DOHH2 (cell line): ENCODE measurements at regions not wholly inside any gene's neighbourhood (a gene's known extent, or its start where the extent isn't known, plus 50 kb on each side); places are given as distances from the start of the nearest gene placed in this dataset.

Source experiments
- H3F3A ChIP-seq: fragments of 200-600 bp; sonication (generic), shearing (Covaris generic); 2 replicates; pipeline ENCODE4 v1.6.0; 2016; ENCODE audit warnings: antibody characterized with exemption, mild to moderate bottlenecking; ENCODE audit not compliant: control insufficient read depth, insufficient read depth
- H3K27ac ChIP-seq: fragments of 200-600 bp; sonication (generic); 2 replicates; pipeline ENCODE4 v1.5.1; 2014; ENCODE audit warnings: low read depth, mild to moderate bottlenecking, low read length, moderate library complexity
- H3K27me3 ChIP-seq: fragments of 200-600 bp; sonication (generic); 2 replicates; pipeline ENCODE4 v1.6.1; 2014; ENCODE audit warnings: mild to moderate bottlenecking, low read length, mixed read lengths; ENCODE audit not compliant: control insufficient read depth
- H3K36me3 ChIP-seq: fragments of 200-600 bp; sonication (generic); 2 replicates; pipeline ENCODE4 v1.6.1; 2014; ENCODE audit warnings: mild to moderate bottlenecking, low read length, moderate library complexity, mixed read lengths; ENCODE audit not compliant: control insufficient read depth
- H3K4me1 ChIP-seq: fragments of 200-600 bp; sonication (generic); 2 replicates; pipeline ENCODE4 v1.6.1; 2014; ENCODE audit warnings: mild to moderate bottlenecking, low read length, mixed read lengths; ENCODE audit not compliant: control insufficient read depth
- H3K4me2 ChIP-seq: fragments of 200-600 bp; sonication (generic); 2 replicates; pipeline ENCODE4 v1.6.0; 2014; ENCODE audit warnings: mild to moderate bottlenecking, low read length, moderate library complexity
- H3K4me3 ChIP-seq: fragments of 200-600 bp; sonication (generic); 2 replicates; pipeline ENCODE4 v1.5.1; 2014; ENCODE audit warnings: mild to moderate bottlenecking, low read length, mixed read lengths
- H3K79me2 ChIP-seq: fragments of 200-600 bp; sonication (generic); 2 replicates; pipeline ENCODE4 v1.6.1; 2014; ENCODE audit warnings: mild to moderate bottlenecking, low read length, mixed read lengths; ENCODE audit not compliant: control insufficient read depth
- H3K9me2 ChIP-seq: fragments of 200-600 bp; sonication (generic); replicated peaks from 2 replicates; pipeline ENCODE4 v1.6.1; 2014; ENCODE audit warnings: mild to moderate bottlenecking, low read length, mixed read lengths; ENCODE audit not compliant: control insufficient read depth
- H3K9me3 ChIP-seq: fragments of 200-600 bp; sonication (generic); 2 replicates; pipeline ENCODE4 v1.6.1; 2014; ENCODE audit warnings: antibody characterized with exemption, low read length, mixed read lengths; ENCODE audit not compliant: control insufficient read depth, insufficient read depth
- H4K20me1 ChIP-seq: fragments of 200-600 bp; sonication (generic); 2 replicates; pipeline ENCODE4 v1.6.0; 2014; ENCODE audit warnings: low read depth, mild to moderate bottlenecking, antibody characterized with exemption, low read length, moderate library complexity; ENCODE audit not compliant: control insufficient read depth, insufficient read depth
- CTCF ChIP-seq: fragments of 200-600 bp; sonication (generic); IDR thresholded peaks from one replicate; pipeline ENCODE4 v1.5.1; 2014; ENCODE audit warnings: antibody characterized with exemption, mild to moderate bottlenecking, low read depth, low read length; ENCODE audit not compliant: poor library complexity, severe bottlenecking
- EZH2phosphoT487 ChIP-seq: fragments of 200-600 bp; sonication (generic); IDR thresholded peaks from 2 replicates; pipeline ENCODE4 v1.6.1; 2017; ENCODE audit warnings: borderline replicate concordance, mild to moderate bottlenecking, antibody characterized with exemption, low read length, moderate library complexity, mixed read lengths

- TF ChIP-seq EZH2phosphoT487 (no peak), CTCF (peak; percentile 27)
- Histone ChIP-seq H4K20me1 (no peaks in the 10 kb centered on the region), H3K27ac (no peak overlapping the region), H3K27me3 (no peaks in the 10 kb centered on the region), H3K4me3 (no peak overlapping the region), H3K9me2 (no peaks in the 10 kb centered on the region), H3K4me2 (no peak overlapping the region), H3K36me3 (no peaks in the 10 kb centered on the region), H3K79me2 (no peaks in the 10 kb centered on the region), H3K9me3 (no peaks in the 10 kb centered on the region), H3K4me1 (no peaks in the 10 kb centered on the region), H3F3A (no peaks in the 10 kb centered on the region)
These were observed 52.1 kb downstream of the PWWP3B start for GRCh38 chrX:106220177-106220576.

- no peaks in the 10 kb centered on the region for H3K36me3 ChIP-seq
- H3K9me2 ChIP-seq = no peaks in the 10 kb centered on the region
- no peaks in the 10 kb centered on the region for H4K20me1 ChIP-seq
- no peaks in the 10 kb centered on the region for H3K4me1 ChIP-seq
- H3K4me3 ChIP-seq = no peak overlapping the region
- H3F3A ChIP-seq = no peaks in the 10 kb centered on the region
- H3K4me2 ChIP-seq = no peak overlapping the region
- TF ChIP-seq EZH2phosphoT487 (no peak), CTCF (no peak)
- H3K27me3 ChIP-seq = no peaks in the 10 kb centered on the region
- H3K79me2 ChIP-seq = no peaks in the 10 kb centered on the region
- H3K27ac ChIP-seq = no peak overlapping the region
- no peaks in the 10 kb centered on the region for H3K9me3 ChIP-seq
These were observed 75.3 kb downstream of the PWWP3B start for GRCh38 chrX:106243376-106243775.

GRCh38 chrX:106246511-106246910 lies 78.4 kb downstream of the PWWP3B start:
- no peaks in the 10 kb centered on the region for H3K36me3 ChIP-seq
- H3K4me3 ChIP-seq = no peak overlapping the region
- H3K27ac ChIP-seq = no peak overlapping the region
- H3K27me3 ChIP-seq = no peaks in the 10 kb centered on the region
- TF ChIP-seq CTCF (no peak), EZH2phosphoT487 (no peak)
- H3K4me2 ChIP-seq = no peak overlapping the region
- no peaks in the 10 kb centered on the region for H3K79me2 ChIP-seq
- H3F3A ChIP-seq = no peaks in the 10 kb centered on the region
- H4K20me1 ChIP-seq = no peaks in the 10 kb centered on the region
- H3K4me1 ChIP-seq = no peaks in the 10 kb centered on the region
- no peaks in the 10 kb centered on the region for H3K9me3 ChIP-seq
- no peaks in the 10 kb centered on the region for H3K9me2 ChIP-seq

- TF ChIP-seq EZH2phosphoT487 (no peak), CTCF (no peak)
- H3K27ac ChIP-seq = no peak overlapping the region
- no peak overlapping the region for H3K4me2 ChIP-seq
These were observed 79.1 kb downstream of the PWWP3B start for GRCh38 chrX:106247162-106247561.

More at GRCh38 chrX:106247162-106247561, 79.1 kb downstream of the PWWP3B start:
- Histone ChIP-seq H3K4me3 (no peak overlapping the region), H3K9me3 (no peaks in the 10 kb centered on the region), H3K9me2 (no peaks in the 10 kb centered on the region), H4K20me1 (no peaks in the 10 kb centered on the region), H3K27me3 (no peaks in the 10 kb centered on the region), H3K4me1 (no peaks in the 10 kb centered on the region), H3K36me3 (no peaks in the 10 kb centered on the region), H3F3A (no peaks in the 10 kb centered on the region), H3K79me2 (no peaks in the 10 kb centered on the region)
